ENCODE measurements at regions not wholly inside any gene's neighbourhood (a gene's known extent, or its start where the extent isn't known, plus 50 kb on each side); places are given as distances from the start of the nearest gene placed in this dataset.

- H3K27ac ChIP-seq, result no peak overlapping the region
- TF ChIP-seq CTCF (IDR thresholded peaks at IDR 0.05) (no peak), ZFX (IDR thresholded peaks at IDR 0.05; ENCODE audit: borderline replicate concordance) (no peak)
Measured at GRCh38 chr4:31983677-31984076, 1263.5 kb downstream of the PCDH7 start.

GRCh38 chr4:31984872-31985271 is 1264.7 kb downstream of the PCDH7 start:
- TF ChIP-seq CTCF (IDR thresholded peaks at IDR 0.05), result no peak
- TF ChIP-seq ZFX (IDR thresholded peaks at IDR 0.05; ENCODE audit: borderline replicate concordance), result no peak

GRCh38 chr4:31995943-31996901 is 1276.1 kb downstream of the PCDH7 start:
- no peak for TF ChIP-seq ZFX (IDR thresholded peaks at IDR 0.05; ENCODE audit: borderline replicate concordance)
- no peak for TF ChIP-seq CTCF (IDR thresholded peaks at IDR 0.05)
- H3K27ac ChIP-seq, result no peak overlapping the region

More at GRCh38 chr4:31984872-31985271, 1264.7 kb downstream of the PCDH7 start:
- H3K27ac ChIP-seq, result no peak overlapping the region

- TF ChIP-seq ZFX (IDR thresholded peaks at IDR 0.05; ENCODE audit: borderline replicate concordance), result no peak
- TF ChIP-seq CTCF (IDR thresholded peaks at IDR 0.05), result no peak
- H3K27ac ChIP-seq, result no peak overlapping the region
Measured at GRCh38 chr4:31998807-31999206, 1278.6 kb downstream of the PCDH7 start.

GRCh38 chr4:31999848-32000247 is 1279.7 kb downstream of the PCDH7 start:
- TF ChIP-seq CTCF (IDR thresholded peaks at IDR 0.05) (no peak), ZFX (IDR thresholded peaks at IDR 0.05; ENCODE audit: borderline replicate concordance) (no peak)
- no peak overlapping the region for H3K27ac ChIP-seq

GRCh38 chr4:32000846-32001488 is 1280.8 kb downstream of the PCDH7 start:
- no peak for TF ChIP-seq ZFX (IDR thresholded peaks at IDR 0.05; ENCODE audit: borderline replicate concordance)
- H3K27ac ChIP-seq, result no peak overlapping the region

GRCh38 chr4:32002037-32002747 is 1282.0 kb downstream of the PCDH7 start:
- no peak for TF ChIP-seq CTCF (IDR thresholded peaks at IDR 0.05)
- TF ChIP-seq ZFX (IDR thresholded peaks at IDR 0.05; ENCODE audit: borderline replicate concordance), result no peak
- no peak overlapping the region for H3K27ac ChIP-seq

All from 22Rv1 (cell line).